T-helper 2 cell (primary cell): ENCODE measurements at regions not wholly inside any gene's neighbourhood (a gene's known extent, or its start where the extent isn't known, plus 50 kb on each side); places are given as distances from the start of the nearest gene placed in this dataset.

ENCODE experiments used
- DNase-seq, 5 experiments: peaks; one replicate each; pipeline versions ENCODE4 v3.0.0 to v3.0.0-alpha.2; 2012 to 2022

DNA sequence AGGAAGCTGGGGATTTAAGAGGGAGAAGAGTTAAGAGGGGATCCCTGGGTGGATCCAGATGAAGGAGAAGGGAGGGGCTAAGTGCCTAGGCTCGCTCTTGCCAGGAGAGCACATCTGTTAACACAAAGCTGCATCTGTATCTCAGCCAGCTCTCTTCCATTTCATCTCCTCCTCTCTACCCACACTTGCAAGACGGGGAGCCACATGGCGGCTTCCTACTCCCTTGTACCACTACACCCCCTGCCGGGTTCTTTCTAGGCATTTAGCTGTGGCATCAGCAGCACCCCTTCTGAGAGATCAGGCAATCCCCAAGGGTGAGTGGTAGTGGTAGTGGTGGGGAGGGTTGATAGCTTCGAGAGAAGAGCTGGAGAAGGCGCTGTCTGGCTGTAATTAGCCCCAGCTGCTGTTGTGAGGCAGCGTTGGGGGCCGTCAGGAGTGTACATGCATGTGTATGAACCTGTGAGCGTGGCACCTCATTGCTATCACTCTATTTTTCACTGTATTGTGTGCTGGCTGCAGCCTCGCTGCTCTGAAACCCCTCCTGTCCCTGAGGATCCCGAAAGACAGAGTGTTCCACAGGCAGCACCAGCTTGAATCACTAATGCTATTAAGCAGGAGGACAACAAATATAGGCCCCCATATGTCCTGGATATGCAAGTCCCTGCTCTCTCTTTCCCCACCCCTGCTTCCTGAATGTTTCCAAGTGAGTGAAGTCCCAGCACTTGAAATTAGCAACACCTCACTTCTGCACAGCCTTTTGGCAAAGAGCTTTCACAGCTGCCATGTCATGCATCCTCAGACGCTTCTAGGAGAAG is 73.7 kb downstream of the RTL9 start:
- DNase-seq = no peak

DNA sequence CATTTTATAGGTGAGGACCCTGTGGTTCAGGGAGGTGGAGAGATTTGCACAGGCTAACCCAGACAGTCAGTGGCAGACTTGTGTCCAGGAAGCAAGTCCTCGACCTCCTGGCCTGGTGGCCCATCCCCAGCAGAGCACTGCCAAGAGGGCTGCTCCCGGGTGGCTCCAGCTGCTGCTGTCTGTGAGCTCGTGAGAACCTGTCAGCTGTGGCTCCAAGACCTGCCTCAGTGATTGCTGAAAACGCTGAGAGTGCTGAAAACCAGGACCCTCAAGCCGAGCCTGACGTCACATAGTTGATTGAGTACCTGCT is 74.2 kb downstream of the RTL9 start:
- no peak for DNase-seq

DNA sequence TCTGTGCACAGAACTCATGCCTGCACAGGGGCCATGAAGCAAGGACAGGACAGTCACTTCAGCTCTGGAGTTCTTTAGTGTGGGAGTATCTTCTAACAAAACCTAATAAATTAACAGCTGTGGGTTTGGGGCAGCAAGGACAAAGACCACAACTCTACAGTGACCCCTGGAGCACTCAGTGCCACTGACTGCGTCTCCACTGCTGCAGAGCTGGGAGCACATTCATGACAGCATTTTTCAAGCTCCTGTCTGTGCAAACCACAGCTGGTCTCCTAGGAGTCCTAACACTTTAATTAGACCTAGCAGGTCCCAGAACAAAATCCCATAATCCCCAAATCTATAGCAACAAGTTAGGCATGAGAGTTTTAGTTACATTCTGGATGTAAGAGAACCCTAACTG is 76.5 kb downstream of the RTL9 start:
- no peak for DNase-seq

DNA sequence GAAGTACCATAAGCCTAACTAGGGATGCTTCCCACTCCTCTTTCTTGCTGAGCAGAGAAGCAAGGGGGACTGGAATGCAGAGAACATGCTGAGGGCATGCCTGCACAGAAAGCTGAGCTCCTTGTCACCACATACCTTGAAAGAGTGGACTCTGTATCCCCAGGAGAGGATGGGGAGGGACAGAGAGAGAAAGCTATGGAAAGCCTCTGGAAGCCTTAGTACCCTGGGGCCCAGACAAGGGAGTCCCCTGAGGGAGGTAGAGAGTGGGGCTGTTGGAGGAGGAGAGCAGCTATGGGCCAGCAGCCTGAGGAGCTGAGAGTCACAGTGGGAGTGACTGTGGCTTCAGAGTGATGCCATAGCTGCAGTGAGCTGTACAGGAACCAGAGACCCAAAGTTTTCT is 77.9 kb downstream of the RTL9 start:
- no peak for DNase-seq

DNA sequence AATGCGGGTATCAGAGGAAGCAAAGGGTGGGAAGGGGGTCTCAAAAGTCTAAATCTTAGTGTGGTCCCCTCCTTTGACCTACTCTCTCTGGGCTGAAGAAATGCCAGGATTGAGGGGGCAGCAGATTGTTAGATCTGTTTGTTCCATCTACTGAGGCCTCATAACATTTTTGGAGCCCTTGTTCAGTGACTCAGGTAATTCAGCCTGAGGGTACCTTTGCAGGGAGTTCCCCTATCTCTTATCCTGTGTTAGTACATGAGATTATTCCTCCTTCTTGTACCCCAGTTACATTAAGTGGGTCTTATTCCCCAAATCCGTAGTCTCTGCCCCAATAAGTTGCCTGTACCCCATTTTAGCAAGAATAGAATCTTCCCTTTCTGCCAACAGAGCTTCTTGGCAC is 79.0 kb downstream of the RTL9 start:
- no peak for DNase-seq

DNA sequence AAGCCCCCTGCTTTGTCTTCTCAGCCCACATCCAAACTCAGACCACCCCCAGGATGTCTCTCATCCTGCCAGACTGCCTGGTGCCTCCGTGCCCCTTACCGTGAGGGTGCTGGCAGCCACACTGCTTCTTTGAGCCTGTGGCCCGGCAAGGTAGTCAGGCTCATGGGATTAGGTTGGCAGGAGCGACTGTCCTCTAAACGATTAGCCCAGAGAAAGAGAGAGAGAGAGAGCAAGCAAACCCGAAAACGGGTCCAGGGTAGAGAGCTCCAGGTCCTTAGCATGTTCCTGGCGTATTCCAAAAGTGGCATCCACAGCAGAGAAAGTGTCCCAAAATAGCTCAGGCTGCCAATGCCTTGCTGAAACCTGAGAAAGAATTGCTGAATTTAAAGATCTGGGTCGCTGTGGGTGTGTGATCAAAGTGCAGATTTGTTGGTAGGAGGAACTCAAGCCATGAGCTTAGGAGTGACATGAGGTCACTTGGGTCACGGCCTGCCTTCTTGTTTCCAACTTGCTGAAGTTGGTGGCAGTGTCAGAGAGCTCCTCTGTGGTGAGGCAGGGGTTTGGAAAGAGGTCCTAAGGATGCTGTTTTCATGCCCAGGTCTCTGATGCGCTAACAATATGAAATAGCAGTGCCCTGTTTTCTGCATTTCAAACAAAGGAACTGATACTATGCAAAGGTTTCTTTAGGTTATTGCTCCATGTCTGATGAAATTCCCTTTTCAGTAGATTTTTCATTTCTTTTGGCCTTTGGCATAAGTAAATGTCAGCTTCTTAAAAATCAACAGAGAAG is 81.6 kb downstream of the RTL9 start:
- no peak for DNase-seq

DNA sequence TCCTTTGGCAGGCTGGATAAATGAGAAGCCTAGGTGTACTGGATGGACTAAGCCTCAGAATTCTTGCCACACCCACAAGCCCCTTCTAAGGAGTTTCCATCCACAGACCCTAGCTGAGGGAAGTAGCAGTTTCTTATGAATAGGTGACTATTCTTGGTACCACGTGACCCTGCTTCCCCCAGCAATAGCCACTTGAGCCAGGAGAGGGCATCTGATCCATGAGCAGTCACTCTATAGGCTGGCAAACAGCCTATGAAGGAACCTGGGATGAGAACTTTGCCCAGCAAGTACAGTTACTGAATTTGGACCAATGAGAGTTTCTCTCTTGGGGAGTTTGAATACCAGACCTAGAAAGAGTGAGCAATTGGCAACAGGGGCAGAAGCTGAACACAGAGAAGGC is 84.0 kb downstream of the RTL9 start:
- DNase-seq = peak in 1 of 5 experiments; percentile 5

DNA sequence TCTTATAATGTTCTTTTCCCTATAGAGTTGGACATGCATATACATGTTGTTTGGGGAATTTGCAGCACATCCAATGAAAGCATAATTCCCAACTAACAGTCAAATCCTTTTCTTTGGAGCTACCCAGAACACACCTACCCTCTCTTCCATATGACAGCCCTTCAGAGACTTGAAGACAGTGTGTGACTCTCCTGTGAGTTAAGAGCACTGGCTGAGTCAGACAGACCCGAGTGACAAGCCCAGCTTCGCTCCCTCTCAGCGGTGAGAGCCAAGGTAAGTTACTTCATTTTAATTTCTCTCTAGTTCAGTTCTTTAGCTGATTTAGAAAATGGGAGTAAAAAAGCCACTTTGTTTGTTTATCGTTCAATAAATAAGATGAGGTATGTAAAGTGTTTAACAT is 86.3 kb downstream of the RTL9 start:
- no peak for DNase-seq

DNA sequence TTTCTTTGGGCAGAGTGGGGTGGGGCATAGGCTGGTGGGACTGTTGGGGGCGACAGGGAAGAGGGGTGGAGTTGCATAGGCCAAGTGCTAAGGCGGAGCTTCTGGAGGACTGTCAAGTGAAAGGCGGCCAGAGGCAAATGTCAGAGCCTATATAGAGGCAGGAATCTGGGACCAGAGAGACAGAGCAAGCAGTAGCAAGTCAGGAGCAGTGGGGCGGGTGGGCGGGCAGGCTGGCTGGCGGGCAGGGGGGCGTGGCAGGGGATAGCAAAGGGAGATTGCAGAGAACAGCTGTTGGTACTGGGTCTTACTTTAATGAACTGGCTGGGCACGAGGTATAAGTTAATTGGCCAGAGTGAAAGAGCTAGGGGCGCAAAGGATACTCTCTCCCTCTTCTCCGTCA is 89.8 kb downstream of the RTL9 start:
- no peak for DNase-seq

DNA sequence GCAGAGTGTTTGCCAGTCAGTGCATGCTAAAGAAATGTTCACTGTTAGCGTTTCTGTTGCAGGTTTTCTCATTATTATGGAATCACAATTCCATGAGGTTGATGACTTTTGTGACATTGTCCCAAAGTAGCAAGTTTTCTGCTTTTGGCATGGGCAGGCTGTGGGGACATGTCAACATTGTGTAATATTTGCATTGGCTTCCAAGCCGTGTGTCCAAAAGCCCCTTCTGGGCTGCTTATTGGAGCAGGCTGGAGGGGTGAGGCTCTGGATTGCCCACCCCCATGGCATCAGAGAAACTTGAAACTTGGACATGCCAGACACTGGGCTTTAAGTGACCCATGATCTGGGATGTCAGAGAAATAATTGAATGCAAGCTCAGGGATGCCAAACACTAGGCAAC is 90.7 kb downstream of the RTL9 start:
- DNase-seq = no peak

DNA sequence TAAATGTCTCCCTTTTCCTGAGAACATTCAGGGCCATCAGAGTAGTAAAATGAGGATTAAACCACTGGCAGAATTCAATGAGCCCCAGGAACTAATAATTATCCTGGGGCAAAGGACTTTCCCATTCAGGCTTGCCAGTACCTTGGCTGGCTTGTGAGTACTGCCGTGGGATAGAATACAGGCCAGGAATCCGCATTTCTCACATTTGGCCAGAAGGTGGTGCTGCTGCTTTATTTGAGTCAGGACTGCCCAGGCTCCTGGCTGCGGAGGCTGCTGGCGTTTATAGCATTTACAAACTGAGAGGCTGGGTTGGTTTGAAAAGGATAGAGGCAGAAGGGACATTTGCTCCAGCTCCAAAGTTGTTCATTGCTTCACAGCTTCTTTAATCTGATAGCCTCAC is 91.4 kb downstream of the RTL9 start:
- peak in 4 of 5 experiments; percentile 6 to 41 (median 18) for DNase-seq

DNA sequence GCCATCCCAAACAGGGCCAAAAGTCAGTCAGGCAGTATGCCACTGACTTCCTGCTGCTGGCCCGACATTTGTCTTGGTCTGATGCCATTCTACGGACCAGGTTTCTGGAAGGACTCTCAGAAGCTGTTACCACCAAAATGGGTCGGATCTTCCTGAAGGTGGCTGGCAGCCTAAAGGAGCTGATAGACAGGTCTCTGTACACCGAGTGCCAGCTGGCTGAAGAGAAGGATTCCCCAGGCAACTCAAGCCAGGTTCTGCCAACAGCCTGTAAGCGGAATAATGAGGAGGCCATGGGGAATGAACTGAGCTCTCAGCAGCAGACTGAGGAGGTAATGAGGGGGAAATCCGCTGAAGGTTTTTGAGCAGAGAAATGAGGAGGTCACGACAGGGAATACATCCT is 95.7 kb downstream of the RTL9 start:
- no peak for DNase-seq

DNA sequence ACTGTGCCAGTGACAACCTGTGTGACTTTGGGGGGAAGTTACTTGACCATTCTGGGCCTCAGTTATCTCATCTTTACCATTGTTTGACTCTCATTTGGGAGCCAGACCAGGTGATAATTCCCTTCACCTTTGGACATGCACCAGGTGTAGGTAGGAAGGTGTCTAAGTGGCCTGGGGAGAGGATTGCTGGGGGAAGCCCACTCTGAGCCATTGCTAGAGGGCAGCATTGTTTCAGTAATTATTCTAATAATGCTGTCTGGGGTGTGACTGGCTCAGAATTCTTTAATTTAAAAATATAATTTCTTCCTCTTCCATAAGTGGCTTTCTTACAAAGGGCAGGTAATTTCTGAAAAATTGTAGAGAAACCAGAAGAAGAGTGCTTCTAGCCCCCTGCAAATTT is 104.3 kb downstream of the RTL9 start:
- no peak for DNase-seq

DNA sequence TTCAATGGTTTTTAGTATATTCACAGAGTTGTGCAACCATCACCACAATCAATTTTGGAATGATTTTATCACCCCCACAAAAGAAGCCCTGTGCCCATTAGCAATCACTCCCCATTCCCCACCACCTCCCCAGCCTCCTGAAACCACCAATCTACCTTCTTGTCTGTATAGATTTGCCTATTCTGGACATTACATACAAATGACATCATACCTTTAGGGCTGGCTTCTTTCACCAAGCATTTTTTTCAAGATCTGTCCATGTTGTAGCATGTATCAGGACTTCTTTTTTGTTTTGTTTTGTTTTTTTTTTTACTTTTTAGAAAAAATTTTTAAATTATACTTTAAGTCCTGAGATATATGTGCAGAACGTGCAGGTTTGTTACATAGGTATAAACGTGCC is 108.1 kb downstream of the RTL9 start:
- DNase-seq = no peak

DNA sequence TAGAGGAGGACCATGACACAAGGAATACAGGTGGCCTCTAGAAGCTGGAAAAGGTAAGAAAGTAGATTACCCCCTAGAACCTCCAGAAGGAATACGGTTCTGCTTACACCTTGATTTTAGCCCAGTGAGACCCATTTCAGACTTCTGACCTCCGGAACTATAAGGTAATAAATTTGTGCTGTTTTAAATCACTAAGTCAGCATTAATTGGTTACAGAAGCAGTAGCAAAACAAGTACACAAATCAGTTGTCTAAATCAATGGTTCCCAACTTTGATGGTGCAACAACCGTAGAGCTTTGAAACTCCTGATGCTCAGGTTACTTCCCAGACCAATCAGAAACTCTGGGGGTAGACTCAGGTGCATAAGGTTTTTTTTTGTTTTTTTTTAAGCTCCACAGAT is 113.6 kb downstream of the RTL9 start:
- DNase-seq = no peak

DNA sequence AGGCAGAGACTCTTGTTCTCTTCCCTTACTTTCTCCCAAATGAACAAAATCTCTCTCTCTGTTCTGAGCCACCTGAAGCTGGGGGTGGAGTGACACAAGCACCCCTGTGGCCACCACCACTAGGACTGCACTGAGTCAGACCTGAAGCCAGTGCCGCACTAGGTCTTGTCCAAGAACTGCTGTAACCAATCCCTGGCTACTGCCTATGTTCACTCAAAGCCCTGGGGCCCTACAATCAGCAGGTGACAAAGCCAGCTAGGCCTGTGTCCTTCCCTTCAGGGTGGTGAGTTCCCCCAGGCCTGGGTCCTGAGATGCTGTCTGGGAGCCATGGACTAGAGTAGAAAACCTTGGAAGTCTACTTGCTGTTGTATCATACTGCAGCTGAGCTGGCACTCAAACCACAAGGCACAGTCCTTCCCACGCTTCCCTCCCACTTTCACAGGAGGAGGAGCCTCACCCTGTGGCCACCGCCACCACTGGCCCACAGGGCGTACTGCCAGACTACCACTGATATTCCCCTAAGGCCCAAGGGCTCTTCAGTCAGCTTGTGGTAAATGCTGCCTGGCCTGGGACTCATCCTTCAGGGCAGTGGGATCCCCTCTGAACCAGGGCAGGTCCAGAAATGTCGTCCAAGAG is 119.1 kb downstream of the RTL9 start:
- DNase-seq = no peak

DNA sequence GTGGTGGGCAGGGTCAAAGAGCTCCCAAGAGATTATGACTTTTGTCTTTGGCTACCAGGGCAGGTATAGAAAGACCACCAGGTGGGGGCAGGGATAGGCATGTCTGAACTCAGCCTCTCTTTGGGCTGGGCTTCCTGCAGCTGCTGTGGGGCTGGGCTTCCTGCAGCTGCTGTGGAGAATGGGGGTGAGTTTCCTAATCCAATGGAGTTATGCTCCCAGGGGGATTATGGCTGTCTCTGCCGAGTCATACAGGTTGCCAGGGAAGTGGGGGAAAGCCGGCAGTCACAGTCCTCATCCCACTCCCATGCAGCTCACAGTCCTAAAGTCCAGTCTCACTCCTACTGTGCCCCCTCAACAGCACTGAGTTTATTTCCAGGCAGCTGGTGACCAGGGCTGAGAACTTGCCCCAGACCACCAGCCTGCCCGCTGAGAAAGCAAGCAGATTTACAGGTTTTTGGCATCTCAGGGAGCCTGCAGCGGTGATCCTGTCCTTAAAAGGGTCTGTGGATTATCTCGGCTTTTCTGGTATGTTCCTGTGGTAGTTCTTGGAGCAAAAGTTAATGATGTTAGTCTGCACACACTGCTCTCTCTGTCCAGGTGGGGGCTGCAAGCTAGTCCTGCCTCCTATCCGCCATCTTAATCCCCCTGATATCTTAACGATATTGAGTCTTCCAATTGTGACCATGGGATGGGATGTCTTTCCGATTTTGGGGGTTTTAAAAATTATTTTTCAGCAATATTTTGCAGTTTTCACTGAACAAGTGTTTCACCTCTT is 133.4 kb downstream of the RTL9 start:
- DNase-seq = no peak

DNA sequence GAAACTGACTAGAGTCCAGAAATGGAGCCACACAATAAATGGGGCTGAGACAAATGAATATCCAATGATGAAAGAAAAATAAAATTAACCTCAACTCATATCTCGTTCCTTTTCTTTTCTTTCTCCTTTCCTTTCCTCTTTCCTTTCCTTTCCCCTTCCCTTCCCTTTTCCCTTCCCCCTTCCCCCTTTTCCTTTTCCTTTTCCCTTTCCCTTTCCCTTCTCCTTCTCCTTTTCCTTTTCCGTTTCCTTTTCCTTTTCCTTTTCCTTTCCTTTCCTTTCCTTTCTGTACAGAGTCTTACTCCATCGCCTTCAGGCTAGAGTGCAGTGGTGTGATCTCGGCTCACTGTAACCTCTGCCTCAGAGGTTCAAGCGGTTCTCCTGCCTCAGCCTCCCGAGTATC is 146.3 kb downstream of the RTL9 start:
- DNase-seq = no peak

DNA sequence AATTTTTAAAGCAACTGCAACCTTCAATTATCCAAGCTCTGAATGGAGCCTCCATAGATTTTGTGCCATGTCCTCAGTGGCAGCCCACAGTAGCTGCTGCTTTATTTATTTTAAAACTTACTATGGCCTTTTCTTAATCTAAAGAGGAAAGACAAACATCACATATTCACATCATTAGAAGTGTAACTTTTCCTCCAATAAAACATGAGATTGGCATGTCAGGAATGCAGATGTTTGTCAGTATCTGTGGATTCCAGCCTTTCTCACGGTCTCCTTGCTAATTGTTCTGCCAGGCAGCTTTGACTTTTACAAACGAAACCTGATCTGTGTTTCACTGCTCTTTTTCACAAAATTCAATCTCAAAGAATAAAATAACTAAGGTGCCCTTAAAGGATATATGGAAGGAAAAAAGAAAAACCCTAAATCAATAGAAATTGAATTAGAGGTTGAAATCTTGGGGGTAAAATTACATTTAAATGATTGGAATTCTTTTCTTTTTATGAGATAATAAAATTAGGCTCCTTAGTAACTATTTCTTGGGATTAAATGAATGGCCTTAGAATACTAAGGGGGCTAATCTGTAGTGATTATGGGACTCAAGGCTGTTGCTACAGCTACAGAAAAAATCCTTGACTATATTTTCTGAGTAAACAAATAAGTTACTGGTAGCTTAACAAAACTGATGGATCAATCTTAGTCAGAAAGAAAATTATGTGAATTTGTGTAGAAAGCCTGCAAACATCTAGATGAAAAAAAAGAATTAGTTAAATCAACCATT is 151.3 kb downstream of the RTL9 start:
- DNase-seq = no peak

DNA sequence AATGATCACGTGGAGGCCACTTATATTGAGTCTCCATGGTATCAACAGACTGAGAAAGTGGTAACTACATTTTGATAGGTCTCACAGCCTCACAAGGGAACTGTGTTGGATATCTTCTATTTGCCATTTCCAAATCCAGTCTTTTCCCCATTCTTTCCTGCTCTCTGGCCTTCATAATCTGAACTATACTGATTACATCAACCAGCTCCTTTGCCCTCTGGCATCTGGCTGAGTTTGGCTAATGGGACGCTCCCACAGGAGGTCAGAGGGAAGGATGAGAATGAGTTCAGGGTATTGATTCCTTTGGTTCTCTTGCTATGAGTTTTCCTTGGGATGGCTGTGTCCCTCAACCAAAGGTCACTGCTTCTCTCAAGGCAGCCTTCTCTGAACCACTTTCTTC is 152.6 kb downstream of the RTL9 start:
- no peak for DNase-seq

DNA sequence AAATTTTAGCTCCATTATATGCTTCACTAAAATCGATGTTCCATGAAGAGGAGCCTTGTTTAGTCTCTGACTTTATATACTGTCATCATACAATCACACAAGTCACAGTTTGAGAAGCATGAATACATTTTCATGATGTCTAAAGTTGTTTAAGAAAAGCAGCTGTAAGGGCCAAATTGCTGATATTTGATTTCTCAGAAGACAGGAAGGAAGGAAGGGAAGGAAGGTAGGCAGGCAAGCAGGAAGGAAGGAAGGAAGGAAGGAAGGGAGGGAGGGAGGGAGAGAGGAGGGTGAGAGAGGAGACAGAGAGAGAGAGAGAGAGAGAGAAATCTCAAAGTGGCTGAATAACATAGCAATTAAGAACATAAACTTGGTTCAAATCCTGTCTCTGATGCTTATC is 153.7 kb downstream of the RTL9 start:
- DNase-seq = no peak

DNA sequence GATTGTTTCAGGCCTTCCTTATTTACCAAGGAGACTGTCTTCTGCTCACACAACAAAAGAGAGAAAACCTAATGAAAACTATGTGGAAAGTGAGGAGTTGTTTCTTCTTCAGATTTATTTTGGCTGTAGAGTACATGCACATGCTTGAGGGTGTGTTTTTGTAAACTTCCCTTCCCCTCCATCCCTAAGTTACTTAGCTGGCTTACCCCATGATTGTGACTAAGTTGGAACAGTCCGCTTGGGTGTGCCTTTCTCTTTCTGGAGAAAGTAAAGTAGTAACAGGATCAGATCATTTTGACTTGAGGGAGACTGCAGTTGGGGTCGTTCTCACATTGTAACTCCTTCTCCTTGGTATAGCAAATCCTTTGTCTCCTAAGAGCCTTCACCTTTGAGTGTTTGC is 155.9 kb downstream of the RTL9 start:
- DNase-seq = no peak

DNA sequence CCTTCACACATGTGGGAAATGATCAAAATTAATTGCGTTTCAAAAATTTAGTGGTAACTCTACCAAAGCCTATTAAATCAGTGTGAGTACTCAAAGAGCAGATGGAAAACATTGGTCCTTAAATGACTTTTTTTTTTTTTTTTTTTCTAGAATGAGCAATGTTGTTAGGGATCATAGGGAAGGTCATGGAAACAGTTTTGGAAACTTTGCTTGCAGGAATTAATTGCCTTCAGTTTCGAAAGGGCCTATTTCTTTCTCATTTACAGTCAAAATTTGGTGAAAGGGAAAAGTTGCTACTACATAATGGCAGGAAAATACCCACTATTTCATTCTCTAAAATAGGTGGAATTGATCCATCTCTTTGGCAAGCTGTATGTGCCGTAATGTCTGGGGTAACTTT is 160.9 kb downstream of the RTL9 start:
- no peak for DNase-seq
